SK-N-SH (cell line): ENCODE measurements at regions not wholly inside any gene's neighbourhood (a gene's known extent, or its start where the extent isn't known, plus 50 kb on each side); places are given as distances from the start of the nearest gene placed in this dataset.

Source experiments
- CTCF ChIA-PET: fragments of 300-600, 350-600 bp; formaldehyde crosslinking; extraction: SDS; loops from one replicate; lab custom pipeline; 2021; lab: Yijun Ruan, JAX
- POLR2A ChIA-PET: fragments of 350-600 bp; sonication (Branson Sonifier 250); formaldehyde crosslinking; extraction: SDS; loops from one replicate; lab custom pipeline; 2020; ENCODE audit warnings: antibody characterized with exemption, inconsistent platforms; lab: Yijun Ruan, JAX
- DNase-seq: peaks from one replicate; pipeline ENCODE4 v3.0.0; 2012
- H2AFZ ChIP-seq: fragments of 200-600 bp; sonication (generic); 2 replicates; pipeline ENCODE4 v1.8.1; 2016; ENCODE audit warnings: antibody characterized with exemption, mild to moderate bottlenecking, low read depth
- H3F3A ChIP-seq: fragments of 200-600 bp; sonication (generic); replicated peaks from 2 replicates; pipeline ENCODE3; 2016; ENCODE audit warnings: antibody characterized with exemption, mild to moderate bottlenecking; ENCODE audit not compliant: insufficient read depth
- H3K27ac ChIP-seq, 2 experiments: fragments of 200-500 bp in 1 of 2; fragments of 200-600 bp in 1 of 2; sonication (Bioruptor generic) in 1 of 2; sonication (generic), shearing (Covaris generic) in 1 of 2; 2 replicates each; pipeline versions ENCODE4 v1.5.1 to v1.6.1; 2014 to 2016; ENCODE audit warnings: low read depth in 2 of 2, inconsistent platforms in 1 of 2, low read length in 1 of 2, mild to moderate bottlenecking in 1 of 2, mixed read lengths in 1 of 2
- H3K27me3 ChIP-seq: fragments of 200-600 bp; sonication (generic), shearing (Covaris generic); 2 replicates; pipeline ENCODE4 v1.6.1; 2016; ENCODE audit warnings: mixed run types; ENCODE audit not compliant: insufficient read depth
- H3K36me3 ChIP-seq, 2 experiments: fragments of 200-500 bp in 1 of 2; fragments of 200-600 bp in 1 of 2; sonication (Bioruptor generic) in 1 of 2; sonication (generic) in 1 of 2; replicated peaks in 1 of 2; 2 replicates each; pipeline versions ENCODE3 to v1.5.1; 2014 to 2016; ENCODE audit warnings: low read length in 1 of 2, mild to moderate bottlenecking in 1 of 2; ENCODE audit not compliant: insufficient read depth in 2 of 2, control insufficient read depth in 1 of 2
- H3K4me1 ChIP-seq, 2 experiments: fragments of 200-500 bp in 1 of 2; fragments of 200-600 bp in 1 of 2; sonication (Bioruptor generic) in 1 of 2; sonication (generic), shearing (Covaris generic) in 1 of 2; 2 replicates each; pipeline versions ENCODE4 v1.5.1 to v1.6.1; 2014 to 2016; ENCODE audit warnings: low read depth in 1 of 2, low read length in 1 of 2, mixed run types in 1 of 2; ENCODE audit not compliant: insufficient read depth in 2 of 2, control insufficient read depth in 1 of 2
- H3K4me2 ChIP-seq: fragments of 200-600 bp; sonication (generic), shearing (Covaris generic); 2 replicates; pipeline ENCODE4 v1.6.1; 2017; ENCODE audit warnings: mixed run types
- H3K4me3 ChIP-seq, 2 experiments: fragments of 200-500 bp in 1 of 2; fragments of 200-600 bp in 1 of 2; sonication (Bioruptor generic) in 1 of 2; sonication (generic), shearing (Covaris generic) in 1 of 2; 2 replicates each; pipeline versions ENCODE4 v1.5.1 to v1.8.1; 2014 to 2016; ENCODE audit warnings: low read depth in 2 of 2, inconsistent platforms in 1 of 2, low read length in 1 of 2, mild to moderate bottlenecking in 1 of 2, mixed read lengths in 1 of 2, moderate library complexity in 1 of 2
- H3K79me2 ChIP-seq: fragments of 200-600 bp; sonication (generic); 2 replicates; pipeline ENCODE4 v1.8.1; 2017; ENCODE audit warnings: mild to moderate bottlenecking; ENCODE audit not compliant: insufficient read depth
- H3K9ac ChIP-seq: fragments of 200-600 bp; sonication (generic); 2 replicates; pipeline ENCODE4 v1.6.1; 2017; ENCODE audit warnings: mixed run types
- H3K9me2 ChIP-seq: fragments of 200-600 bp; sonication (generic); 2 replicates; pipeline ENCODE4 v1.6.1; 2017; ENCODE audit warnings: mixed run types
- H3K9me3 ChIP-seq: fragments of 200-600 bp; sonication (generic); 2 replicates; pipeline ENCODE4 v1.6.1; 2017; ENCODE audit warnings: mixed run types, mild to moderate bottlenecking, moderate library complexity
- H4K20me1 ChIP-seq: fragments of 200-600 bp; sonication (generic); 2 replicates; pipeline ENCODE4 v1.6.1; 2017; ENCODE audit warnings: mild to moderate bottlenecking, mixed run types; ENCODE audit not compliant: insufficient read depth
- EP300 ChIP-seq, 2 experiments: IDR thresholded peaks; 2 replicates each; pipeline versions ENCODE4 v1.4.0 to v1.6.1; 2012; ENCODE audit warnings: borderline replicate concordance in 1 of 2, low read depth in 1 of 2, low read length in 1 of 2
- GATA2 ChIP-seq: sonication (generic); formaldehyde crosslinking; IDR thresholded peaks from 2 replicates; pipeline ENCODE4 v1.5.0; 2020; ENCODE audit warnings: mild to moderate bottlenecking, missing genetic modification reagents
- MAX ChIP-seq: IDR thresholded peaks from 2 replicates; pipeline ENCODE4 v1.4.0; 2012; ENCODE audit warnings: low read depth
- RAD21 ChIP-seq: IDR thresholded peaks from 2 replicates; pipeline ENCODE4 v1.6.1; 2012; ENCODE audit warnings: mild to moderate bottlenecking, low read length
- WGBS: methylation state at CpG from one replicate; pipeline ENCODE4 v1.1.6; 2017; ENCODE audit warnings: low lambda C conversion rate; 5-methylcytosine and 5-hydroxymethylcytosine counted together
- TF ChIP-seq, protein P1 (sequence below): fragments of 200-600 bp; sonication (generic); IDR thresholded peaks from 2 replicates; pipeline ENCODE4 v1.6.1; 2017; ENCODE audit warnings: antibody characterized with exemption, mild to moderate bottlenecking, moderate library complexity
- TF ChIP-seq, protein P2 (sequence below): IDR thresholded peaks from 2 replicates; pipeline ENCODE4; 2012

- Histone ChIP-seq H4K20me1 (no peaks in the 10 kb centered on the region), H3F3A (no peaks in the 10 kb centered on the region), H3K4me2 (no peak overlapping the region), H3K9ac (no peak overlapping the region), H3K79me2 (no peaks in the 10 kb centered on the region), H3K9me3 (no peaks in the 10 kb centered on the region), H3K4me3 (no peak overlapping the region)
- POLR2A ChIA-PET: no interaction called here
- WGBS: 35% methylated on average over 8 of the region's 8 CpGs
- TF ChIP-seq, protein P1, sequence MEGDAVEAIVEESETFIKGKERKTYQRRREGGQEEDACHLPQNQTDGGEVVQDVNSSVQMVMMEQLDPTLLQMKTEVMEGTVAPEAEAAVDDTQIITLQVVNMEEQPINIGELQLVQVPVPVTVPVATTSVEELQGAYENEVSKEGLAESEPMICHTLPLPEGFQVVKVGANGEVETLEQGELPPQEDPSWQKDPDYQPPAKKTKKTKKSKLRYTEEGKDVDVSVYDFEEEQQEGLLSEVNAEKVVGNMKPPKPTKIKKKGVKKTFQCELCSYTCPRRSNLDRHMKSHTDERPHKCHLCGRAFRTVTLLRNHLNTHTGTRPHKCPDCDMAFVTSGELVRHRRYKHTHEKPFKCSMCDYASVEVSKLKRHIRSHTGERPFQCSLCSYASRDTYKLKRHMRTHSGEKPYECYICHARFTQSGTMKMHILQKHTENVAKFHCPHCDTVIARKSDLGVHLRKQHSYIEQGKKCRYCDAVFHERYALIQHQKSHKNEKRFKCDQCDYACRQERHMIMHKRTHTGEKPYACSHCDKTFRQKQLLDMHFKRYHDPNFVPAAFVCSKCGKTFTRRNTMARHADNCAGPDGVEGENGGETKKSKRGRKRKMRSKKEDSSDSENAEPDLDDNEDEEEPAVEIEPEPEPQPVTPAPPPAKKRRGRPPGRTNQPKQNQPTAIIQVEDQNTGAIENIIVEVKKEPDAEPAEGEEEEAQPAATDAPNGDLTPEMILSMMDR: no peak
- no peak for TF ChIP-seq GATA2 (CRISPR knock-in tag)
- TF ChIP-seq, protein P2, sequence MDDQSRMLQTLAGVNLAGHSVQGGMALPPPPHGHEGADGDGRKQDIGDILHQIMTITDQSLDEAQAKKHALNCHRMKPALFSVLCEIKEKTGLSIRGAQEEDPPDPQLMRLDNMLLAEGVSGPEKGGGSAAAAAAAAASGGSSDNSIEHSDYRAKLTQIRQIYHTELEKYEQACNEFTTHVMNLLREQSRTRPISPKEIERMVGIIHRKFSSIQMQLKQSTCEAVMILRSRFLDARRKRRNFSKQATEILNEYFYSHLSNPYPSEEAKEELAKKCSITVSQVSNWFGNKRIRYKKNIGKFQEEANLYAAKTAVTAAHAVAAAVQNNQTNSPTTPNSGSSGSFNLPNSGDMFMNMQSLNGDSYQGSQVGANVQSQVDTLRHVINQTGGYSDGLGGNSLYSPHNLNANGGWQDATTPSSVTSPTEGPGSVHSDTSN: no peak
- no peak for TF ChIP-seq EP300 (IDR thresholded peaks at IDR 0.05; ENCODE audit: borderline replicate concordance in 1 of 2, low read depth in 1 of 2, low read length in 1 of 2)
- no peak for TF ChIP-seq RAD21
- TF ChIP-seq, all 33 proteins: peak for 0
- CTCF ChIA-PET: no interaction called here
- no peak overlapping the region for H2AFZ ChIP-seq
- H3K27ac ChIP-seq: no peak overlapping the region
- H3K36me3 ChIP-seq: no peaks in the 10 kb centered on the region
- H3K9me2 ChIP-seq: no peaks in the 10 kb centered on the region
- peak; percentile 3 for DNase-seq
- no peaks in the 10 kb centered on the region; a peak in 1 of 4 replicates for H3K4me1 ChIP-seq
- peaks cover 44% of the 10 kb centered on the region; the same call in 1 of the 2 replicates for H3K27me3 ChIP-seq
Observed at GRCh38 chr14:99325591-99325990, 53.6 kb upstream of the BCL11B start.

DNA sequence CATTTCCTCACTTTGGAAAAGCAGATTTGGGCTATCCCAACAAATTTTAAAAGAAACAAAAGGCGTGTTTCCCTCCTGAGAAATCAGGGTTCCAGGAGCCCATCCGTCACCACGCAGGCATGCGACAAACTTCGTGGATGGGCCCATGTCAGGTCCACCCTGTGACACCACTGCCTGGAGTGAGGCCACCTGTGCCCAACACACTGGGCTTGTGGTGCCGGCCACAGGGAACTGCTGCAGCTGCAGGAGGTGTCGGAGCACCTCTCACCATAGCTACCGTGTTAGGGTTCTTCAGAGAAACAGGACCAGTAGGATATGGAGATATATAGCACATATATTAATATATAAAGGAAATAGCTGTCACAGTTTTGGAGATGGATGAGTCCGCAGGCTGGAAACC is 53.0 kb upstream of the BCL11B start:
- peaks cover 43% of the 10 kb centered on the region; the same call in 1 of the 2 replicates for H3K27me3 ChIP-seq
- H3K4me1 ChIP-seq: no peaks in the 10 kb centered on the region; a peak in 1 of 4 replicates
- H3K9ac ChIP-seq: no peak overlapping the region
- H3K9me3 ChIP-seq: no peaks in the 10 kb centered on the region
- 41% methylated on average over 9 of the region's 9 CpGs for WGBS
- no peak overlapping the region for H3K4me3 ChIP-seq
- ChIA-PET CTCF (no interaction called here), POLR2A (no interaction called here)
- no peaks in the 10 kb centered on the region for H3K9me2 ChIP-seq
- H3K79me2 ChIP-seq: no peaks in the 10 kb centered on the region
- no peak overlapping the region for H2AFZ ChIP-seq
- no peak overlapping the region for H3K27ac ChIP-seq
- no peak for TF ChIP-seq RAD21
- no peak for TF ChIP-seq MAX
- TF ChIP-seq, protein P1: no peak
- no peak for DNase-seq
- no peaks in the 10 kb centered on the region for H3K36me3 ChIP-seq
- no peaks in the 10 kb centered on the region for H4K20me1 ChIP-seq
- no peak overlapping the region for H3K4me2 ChIP-seq
- H3F3A ChIP-seq: no peaks in the 10 kb centered on the region
